ENCODE measurements at regions not wholly inside any gene's neighbourhood (a gene's known extent, or its start where the extent isn't known, plus 50 kb on each side); places are given as distances from the start of the nearest gene placed in this dataset.

DNA sequence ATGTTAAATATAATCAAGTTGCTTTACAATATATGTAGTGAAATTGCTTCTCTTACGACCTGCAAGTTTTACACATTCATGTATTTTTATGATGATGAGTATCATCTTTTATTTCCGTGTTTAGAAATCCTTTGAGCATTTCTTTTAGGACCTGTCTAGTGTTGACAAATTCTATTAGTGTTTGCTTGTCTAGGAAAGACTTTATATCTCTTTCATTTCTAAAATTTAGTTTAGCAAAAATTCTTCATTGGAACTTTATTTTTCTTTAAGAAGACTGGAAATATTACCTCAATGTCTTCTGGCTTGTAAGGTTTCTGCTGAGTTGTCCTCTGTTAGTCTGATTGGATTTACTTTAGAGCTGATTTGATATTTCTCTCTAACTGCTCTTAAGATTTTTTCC lies 920.9 kb upstream of the CTNND2 start:
- no peak for FAIRE-seq
- no peak for DNase-seq (ENCODE audit: insufficient read length, low spot score)

DNA sequence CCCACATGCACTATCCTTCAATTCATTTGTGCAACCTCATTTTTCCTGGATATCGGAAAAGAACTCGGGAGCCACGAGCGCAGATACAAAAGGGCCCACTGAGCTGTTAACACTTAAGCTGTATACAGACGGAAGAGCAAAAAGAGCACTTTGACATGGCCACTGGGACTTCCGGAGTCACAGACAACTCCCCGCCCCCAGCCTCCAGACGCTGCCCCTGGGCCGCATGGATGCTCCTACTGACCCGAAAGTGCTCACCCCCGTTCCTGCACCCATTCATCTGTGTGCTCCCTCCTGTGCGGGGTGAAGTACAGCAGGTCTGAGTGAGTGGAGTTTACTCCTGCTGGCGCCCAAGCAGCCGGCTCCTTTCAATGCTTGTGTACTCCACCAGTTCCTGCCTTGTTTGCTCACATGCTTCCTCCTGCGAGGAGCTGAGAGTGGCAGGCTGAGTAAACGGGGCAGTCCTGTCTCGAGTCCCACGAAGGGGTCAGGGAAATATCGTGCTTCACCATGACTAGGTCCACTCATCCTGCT lies 901.0 kb upstream of the CTNND2 start:
- FAIRE-seq (peak; percentile 31), DNase-seq (ENCODE audit: insufficient read length, low spot score) (no peak)

DNA sequence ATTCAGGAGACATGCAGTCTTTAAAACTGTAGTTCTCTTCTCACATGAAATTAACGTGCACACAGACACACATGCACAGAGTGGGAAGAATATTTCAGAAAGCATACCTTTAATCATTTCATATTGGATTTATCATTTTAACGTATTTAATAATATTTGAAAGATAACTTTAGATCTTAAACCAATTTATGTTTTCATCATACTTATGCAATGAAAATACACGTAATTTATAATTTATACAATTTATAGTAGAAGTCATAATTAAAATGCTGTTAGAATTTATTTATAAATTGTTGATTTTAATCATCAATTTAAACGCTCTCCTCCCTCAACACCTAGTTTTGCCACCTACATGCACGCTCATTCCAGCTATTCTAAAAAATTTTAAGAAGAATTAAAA lies 894.9 kb upstream of the CTNND2 start:
- FAIRE-seq = no peak
- DNase-seq (ENCODE audit: insufficient read length, low spot score) = no peak

DNA sequence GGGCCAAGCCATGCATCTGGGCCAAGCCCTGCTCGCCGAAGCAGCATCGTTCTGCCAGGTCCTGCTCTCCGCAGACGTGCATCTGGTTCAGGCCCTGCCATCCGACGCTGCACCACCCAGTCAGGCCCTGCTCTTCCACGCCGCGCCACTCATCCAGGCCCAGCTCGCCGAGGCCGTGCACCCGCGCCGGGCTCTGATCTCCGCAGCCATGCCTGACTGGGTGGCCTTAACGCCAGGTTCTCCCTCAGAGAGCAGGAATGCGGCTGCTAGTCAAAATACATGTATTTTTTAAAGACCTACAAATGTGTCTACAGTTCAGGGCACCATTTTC lies 891.1 kb upstream of the CTNND2 start:
- DNase-seq (ENCODE audit: insufficient read length, low spot score) (no peak), FAIRE-seq (no peak)

DNA sequence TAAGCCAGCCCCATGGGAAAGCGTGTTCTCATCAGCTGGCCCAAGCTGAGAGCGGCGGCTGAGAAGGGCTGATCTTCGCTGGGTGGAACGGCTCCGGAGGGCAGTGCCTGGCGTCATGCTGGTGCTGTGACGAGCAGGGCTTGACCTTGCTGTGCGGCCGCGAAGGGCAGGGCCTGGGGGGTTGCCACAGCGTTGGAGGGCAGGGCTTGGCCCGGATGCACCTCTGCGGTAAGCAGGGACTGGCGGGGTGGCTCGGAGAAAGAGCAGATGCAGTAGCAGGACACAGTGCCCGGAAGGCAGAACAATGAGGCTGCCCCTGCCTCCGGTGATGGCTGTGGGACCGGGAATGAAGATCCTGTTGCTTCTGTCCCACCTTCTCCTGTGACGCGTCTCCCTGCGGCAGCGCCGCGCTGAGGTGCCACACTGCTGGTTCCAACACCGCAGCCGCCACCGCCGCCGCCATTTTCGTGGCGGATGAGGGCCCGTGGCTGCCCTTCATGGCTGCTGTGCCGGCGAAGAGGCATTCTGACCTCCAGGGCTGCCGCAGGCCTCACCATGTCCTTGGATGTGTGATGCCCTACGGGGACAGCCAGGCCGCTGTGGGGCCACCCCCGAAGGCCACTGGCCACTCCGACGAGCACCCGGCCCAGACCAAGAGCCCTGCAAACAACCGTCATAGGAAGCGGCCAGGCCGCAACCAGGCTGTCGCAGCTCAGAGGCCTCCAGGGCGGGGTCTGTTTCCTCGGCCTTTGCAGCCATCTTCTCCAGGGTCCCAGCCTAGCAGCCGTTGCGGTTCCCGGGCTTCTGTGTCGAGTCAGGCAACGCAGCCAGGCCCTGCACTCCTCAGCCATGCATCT lies 890.5 kb upstream of the CTNND2 start:
- DNase-seq (ENCODE audit: insufficient read length, low spot score) (no peak), FAIRE-seq (no peak)

DNA sequence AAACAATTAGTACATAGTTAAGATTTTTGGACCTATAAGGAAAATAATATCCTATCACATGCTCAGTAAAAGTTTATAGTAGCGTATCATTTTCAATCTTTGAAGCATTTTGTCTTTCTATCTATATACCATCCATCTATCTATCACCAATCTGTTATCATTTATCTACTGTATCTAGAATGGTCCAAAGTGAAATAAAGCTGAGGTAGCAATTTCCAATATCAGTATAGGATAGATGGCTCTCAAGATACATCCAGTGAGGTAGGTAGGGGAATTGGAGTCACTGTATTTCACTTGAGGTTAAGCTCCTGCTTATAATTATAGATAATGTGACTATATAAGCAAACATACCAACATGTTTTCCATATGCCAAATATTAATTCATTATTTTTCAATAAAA lies 889.1 kb upstream of the CTNND2 start:
- FAIRE-seq (no peak), DNase-seq (ENCODE audit: insufficient read length, low spot score) (no peak)

DNA sequence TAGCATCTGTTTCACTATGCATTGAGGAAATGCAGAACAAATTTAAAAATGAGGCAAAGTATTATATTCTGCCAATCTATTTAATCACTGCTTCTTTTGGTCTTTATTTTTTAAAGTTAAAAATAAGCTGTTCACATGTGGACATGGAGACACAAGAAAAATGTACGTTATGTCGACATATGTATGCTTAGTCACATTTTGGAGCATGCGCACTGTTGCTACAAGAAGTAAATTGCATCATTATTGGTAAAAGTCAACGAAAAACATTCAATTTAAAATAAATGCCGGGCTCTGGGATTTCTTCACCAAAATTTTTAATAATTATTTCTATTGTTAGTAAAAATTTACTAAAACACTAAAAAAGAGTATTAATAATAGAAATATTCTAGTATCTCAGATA lies 876.3 kb upstream of the CTNND2 start:
- FAIRE-seq = no peak
- DNase-seq (ENCODE audit: insufficient read length, low spot score) = no peak

DNA sequence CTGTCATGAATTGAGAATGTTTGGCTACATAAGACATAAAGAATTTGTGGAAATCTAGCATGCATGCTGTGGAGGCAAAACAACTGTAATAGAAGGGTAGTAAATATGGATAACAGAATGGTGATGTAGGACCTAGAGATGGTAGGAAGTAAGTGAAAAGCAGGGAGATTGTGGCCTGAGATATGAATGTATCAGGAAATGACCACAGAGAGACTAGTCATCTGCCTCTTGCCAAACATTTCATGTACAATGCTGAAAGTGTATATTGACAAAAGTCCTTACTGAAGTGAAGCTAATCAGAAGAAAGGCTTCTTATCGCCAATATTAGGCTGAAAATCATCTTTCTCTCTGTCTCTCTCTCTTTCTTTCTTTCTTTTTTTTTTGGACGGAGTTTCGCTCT lies 873.1 kb upstream of the CTNND2 start:
- DNase-seq (ENCODE audit: insufficient read length, low spot score) (no peak), FAIRE-seq (no peak)

DNA sequence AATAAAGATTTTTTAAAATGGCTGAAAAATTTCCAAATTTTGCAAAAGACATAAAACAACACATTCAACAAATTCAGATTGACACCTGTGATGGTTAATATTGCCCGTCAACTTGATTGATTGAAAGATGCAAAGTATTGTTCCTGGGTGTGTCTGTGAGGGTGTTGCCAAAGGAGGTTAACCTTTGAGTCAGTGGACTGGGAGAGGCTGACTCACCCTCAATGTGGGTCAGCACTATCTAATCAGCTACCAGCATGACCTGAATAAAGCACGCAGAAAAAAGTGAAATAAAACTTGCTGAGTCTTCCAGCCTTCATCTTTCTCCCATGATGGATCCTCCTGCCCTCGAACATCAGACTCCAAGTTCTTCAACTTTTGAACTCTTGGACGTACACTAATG lies 868.0 kb upstream of the CTNND2 start:
- FAIRE-seq = peak; percentile 23
- no peak for DNase-seq (ENCODE audit: insufficient read length, low spot score)

DNA sequence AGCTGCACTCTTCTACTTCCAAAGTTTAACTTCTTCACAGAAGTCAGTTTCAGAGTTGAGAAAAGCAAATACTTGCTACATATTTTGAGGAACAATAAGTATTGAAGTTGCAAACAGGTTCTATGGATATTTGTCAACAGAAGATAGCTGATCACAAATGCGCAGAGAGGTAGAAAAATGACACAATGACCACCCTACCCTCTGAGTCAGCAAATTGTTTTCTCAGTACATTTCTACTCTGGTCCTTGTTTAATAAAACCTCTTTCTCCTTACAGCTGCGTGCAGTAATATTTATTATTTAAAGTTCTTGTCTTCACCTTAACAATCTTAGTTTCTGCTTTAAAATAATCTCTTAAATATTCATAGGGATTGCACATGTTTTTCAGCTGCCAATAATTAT lies 855.1 kb upstream of the CTNND2 start:
- DNase-seq (ENCODE audit: insufficient read length, low spot score) (no peak), FAIRE-seq (no peak)

DNA sequence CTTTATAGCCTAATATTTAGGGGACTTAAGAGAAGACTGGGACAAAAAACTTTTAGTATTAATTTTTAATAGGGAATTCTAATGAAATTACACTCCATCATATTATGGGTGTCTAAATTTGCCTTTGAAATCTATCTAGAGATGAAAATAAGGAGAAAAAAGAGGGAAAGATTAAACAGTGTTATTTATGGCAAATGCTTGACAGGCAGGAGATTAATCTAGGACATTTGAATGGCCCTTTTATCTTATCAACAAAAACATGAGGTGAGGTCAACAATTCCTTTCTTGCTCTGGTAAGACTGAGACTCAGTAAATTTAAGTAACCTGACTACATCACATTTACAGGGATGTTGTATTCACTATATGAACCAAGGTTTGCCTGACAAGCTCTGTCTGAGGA lies 852.8 kb upstream of the CTNND2 start:
- no peak for DNase-seq (ENCODE audit: insufficient read length, low spot score)
- no peak for FAIRE-seq

DNA sequence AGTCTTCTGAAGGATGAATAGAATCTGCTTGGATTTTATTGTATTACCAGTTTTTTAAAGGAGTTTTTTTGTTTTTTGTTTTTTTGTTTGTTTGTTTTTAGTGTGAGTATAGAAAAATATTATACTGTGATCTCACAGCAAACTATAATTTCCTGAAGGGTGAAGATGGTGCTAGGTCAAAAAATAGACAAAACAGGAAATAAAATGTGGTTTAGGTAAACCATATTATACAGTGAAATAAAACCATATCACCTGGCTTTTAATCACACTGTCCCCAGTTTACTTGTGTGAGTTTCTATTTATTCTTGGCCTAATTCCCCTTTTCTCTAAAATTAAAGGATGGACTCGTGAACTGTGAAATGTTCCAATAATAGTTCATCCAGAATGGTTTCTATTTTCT lies 841.3 kb upstream of the CTNND2 start:
- no peak for DNase-seq (ENCODE audit: insufficient read length, low spot score)
- no peak for FAIRE-seq

DNA sequence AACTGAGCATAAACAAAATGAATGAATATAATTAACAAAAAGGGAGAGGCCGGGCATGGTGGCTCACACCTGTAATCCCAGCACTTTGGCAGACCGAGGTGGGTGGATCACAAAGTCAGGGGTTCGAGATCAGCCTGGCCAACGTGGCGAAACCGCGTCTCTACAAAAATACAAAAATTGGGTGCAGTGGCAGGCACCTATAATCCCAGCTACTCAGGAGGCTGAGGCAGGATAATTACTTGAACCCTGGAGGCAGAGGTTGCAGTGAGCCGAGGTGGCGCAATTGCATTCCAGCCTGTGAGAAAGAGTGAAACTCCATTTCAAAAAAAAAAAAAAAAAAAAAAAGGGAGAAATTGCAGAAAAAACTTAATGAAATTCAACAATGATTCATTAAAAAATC lies 839.3 kb upstream of the CTNND2 start:
- no peak for FAIRE-seq
- no peak for DNase-seq (ENCODE audit: insufficient read length, low spot score)

DNA sequence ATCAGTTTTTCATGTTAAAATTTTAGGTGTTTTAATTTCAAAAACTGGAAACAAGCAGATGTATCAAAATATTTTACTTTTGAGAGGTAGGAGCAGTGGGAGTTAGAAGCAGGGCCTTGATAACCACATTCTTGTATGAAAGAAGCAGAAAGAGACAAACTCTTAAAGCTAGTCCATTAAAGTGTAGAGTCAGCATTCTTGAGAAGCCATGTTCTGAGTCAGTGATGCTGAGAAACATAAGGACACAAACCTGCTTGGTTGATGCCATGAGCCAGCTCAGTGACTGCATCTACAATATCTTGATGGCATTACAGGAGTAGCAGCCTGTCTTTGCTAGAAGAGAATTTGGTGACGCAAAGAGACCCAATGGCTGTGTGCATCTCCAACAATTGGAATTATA lies 826.1 kb upstream of the CTNND2 start:
- FAIRE-seq = peak; percentile 42
- no peak for DNase-seq (ENCODE audit: insufficient read length, low spot score)

DNA sequence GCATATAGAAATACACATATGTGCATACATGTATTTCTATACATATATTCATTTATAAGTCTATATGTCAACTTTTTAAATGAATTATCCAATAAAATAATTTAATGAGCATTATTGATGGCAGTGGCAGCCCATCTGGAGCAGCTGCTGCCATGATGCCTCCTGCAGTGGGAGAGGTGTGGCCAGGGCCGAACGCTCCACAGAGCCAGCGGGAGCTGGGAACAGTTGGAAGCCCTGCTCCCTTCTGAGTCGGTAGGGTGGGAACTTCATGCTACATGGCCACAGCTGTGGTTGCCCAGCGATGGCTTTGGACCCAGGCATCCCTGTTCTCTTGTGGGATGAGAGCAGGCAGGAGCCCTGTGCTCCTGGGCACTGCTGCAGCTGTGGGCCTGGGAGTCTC lies 812.4 kb upstream of the CTNND2 start:
- no peak for FAIRE-seq
- DNase-seq (ENCODE audit: insufficient read length, low spot score) = no peak

DNA sequence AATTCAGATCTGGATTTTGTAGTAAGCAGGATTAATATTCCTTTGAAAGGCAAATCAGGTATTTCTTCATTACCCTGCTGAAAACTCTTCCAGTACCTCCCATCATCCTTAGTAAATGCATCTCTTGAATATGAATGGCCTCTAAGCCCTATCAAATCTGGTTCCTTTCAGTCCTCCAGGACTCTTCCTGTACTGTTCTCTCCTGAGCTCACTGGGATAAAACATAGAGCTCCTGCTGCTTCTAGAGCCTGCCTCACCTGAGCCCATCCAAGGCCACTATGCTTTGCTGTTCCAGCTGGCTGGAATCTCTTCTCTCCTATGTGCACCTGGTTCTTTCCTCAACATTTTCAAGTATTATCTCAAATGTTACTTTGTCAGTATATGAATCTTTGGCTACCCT lies 803.3 kb upstream of the CTNND2 start:
- DNase-seq (ENCODE audit: insufficient read length, low spot score) (no peak), FAIRE-seq (no peak)

DNA sequence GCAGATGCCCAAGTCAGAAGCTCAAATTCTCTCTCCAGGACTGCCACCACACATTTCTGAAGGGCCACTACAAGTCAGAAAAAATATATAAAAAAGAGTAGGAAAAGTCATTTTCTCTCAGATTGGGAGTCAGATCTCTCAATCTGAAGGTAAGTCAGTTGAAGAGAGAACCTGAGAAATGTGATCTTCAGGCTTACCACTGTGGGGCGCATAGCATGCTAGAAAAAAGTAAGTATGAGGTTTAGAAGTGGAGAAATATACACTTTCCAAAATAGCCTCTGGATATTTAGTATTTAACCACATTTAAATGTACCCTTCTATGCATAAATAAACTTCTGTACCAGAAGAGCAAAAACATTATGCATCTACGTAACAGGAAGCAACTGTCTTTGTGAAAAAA lies 800.7 kb upstream of the CTNND2 start:
- peak; percentile 26 for FAIRE-seq
- no peak for DNase-seq (ENCODE audit: insufficient read length, low spot score)

DNA sequence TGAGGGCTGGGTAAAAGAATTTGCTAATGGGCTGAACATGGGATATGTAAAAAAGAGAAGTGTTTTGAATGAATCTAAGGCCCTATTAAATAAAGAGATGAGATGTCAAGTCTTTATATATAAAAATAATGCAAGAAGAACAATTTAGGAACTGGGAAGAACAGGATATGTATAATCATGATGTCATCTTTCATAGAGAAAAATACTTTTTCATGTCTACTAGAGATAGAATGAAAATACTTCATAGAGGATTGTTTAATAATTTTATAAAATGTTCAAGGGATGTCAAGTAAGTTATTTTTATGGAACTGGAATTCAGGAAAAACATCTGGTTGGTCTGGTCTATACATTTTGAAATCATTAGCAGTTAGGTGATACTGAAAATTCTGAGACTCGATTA lies 799.0 kb upstream of the CTNND2 start:
- DNase-seq (ENCODE audit: insufficient read length, low spot score) (no peak), FAIRE-seq (no peak)

DNA sequence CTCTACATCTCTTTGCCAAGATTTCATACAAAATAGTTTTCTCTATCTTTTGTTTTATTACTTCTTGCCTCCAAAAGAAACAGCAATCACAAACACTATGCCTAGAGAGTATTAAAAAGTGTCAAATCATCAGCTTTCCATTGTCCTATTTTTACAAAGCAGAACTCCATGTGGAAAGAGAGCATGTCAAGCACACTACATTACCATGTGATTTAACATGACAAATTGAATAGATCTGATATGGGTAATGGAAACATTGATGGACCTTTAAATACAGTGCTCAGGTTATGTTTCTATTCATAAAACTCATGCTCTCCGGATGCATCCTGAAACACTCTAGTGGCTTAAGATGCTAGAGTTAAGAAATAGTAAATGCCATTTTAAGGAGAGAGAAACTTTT lies 791.4 kb upstream of the CTNND2 start:
- no peak for FAIRE-seq
- DNase-seq (ENCODE audit: insufficient read length, low spot score) = no peak

DNA sequence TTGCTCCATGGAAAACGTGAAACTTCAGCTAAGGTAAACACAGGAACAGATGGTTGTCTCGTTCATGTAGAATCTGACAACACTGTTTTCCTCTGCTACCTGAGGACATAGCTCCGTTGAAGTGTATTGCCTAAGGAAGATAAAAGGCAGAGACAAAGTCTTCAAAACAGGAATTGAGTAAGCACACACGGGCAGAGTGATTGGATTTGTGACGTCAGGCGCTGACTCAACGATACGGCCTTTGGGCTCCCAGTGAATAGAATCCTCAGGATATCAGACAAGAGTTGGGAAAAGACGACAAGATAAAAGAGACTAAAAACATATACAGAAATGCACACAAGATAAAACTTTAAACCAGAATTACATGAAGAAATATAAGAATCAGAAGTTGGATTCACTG lies 787.1 kb upstream of the CTNND2 start:
- peak; percentile 4 for FAIRE-seq
- DNase-seq (ENCODE audit: insufficient read length, low spot score) = no peak

DNA sequence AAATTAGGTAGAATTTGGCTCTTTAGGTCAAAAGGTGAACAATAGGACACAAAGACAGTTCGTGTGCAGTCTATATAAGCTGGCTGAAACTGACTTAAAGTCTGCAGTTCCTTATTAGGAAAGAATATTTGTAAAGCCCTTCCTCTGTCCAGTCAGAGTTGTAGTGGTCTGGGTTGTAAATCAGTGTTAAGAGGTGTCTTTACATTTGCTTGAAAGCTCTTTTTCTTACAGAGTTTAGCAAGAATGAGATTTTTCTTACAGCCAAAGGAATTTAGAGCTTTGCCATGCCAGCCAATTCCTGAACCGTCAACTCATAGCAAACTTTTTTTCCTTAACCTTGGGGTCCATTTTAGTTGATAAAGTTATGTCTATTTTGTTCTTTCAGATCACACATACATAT lies 786.1 kb upstream of the CTNND2 start:
- DNase-seq (ENCODE audit: insufficient read length, low spot score) (no peak), FAIRE-seq (no peak)

DNA sequence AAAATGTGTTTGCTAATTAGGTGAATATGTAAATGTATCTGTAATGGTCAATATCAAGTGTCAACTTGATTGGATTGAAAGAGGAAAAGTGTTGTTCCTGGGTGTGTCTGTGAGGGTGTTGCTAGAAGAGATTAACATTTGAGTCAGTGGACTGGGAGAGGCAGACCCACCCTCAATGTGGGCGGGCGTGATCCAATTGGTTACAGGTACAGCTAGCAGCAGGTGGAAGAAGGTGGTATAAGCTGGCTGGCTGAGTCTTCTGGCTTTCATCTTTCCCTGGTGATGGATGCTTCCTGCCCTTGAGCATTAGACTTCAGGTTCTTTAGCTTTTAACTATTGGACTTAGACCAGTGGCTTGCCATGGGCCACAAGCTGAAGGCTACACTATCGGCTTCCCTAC lies 779.0 kb upstream of the CTNND2 start:
- DNase-seq (ENCODE audit: insufficient read length, low spot score) (no peak), FAIRE-seq (no peak)

DNA sequence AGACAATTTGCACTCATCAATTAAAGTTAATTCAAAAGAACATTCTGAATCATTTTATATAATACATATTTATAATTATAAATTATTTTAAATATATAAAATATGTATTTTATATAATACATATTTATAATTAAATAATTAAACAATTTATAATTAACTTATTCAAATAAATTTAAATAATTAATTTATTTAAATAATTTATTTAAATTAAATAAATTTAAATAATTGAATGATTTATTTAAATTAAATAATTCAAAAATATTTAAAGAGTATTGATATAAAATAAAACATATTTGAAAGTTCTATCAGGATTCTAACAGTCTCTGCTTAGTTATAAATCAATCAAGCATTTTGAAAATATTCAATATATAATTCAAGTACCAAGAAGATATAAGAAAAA lies 775.5 kb upstream of the CTNND2 start:
- FAIRE-seq (no peak), DNase-seq (ENCODE audit: insufficient read length, low spot score) (no peak)
